ENCODE measurements at regions not wholly inside any gene's neighbourhood (a gene's known extent, or its start where the extent isn't known, plus 50 kb on each side); places are given as distances from the start of the nearest gene placed in this dataset.

GRCh38 chr7:69318794-69319193, 279.5 kb upstream of the AUTS2 start (continued):
- no peak for TF ChIP-seq ZNF462 (CRISPR knock-in tag; IDR thresholded peaks at IDR 0.05)
- TF ChIP-seq ZNF331 (CRISPR knock-in tag; IDR thresholded peaks at IDR 0.05; ENCODE audit: low read depth), result no peak
- no peak for TF ChIP-seq CREB1 (CRISPR knock-in tag; IDR thresholded peaks at IDR 0.05; ENCODE audit: low read depth)
- no peak for TF ChIP-seq ZNF114 (CRISPR knock-in tag; IDR thresholded peaks at IDR 0.05)
- TF ChIP-seq POLR2AphosphoS5 (IDR thresholded peaks at IDR 0.05; ENCODE audit: low read depth), result no peak

DNA sequence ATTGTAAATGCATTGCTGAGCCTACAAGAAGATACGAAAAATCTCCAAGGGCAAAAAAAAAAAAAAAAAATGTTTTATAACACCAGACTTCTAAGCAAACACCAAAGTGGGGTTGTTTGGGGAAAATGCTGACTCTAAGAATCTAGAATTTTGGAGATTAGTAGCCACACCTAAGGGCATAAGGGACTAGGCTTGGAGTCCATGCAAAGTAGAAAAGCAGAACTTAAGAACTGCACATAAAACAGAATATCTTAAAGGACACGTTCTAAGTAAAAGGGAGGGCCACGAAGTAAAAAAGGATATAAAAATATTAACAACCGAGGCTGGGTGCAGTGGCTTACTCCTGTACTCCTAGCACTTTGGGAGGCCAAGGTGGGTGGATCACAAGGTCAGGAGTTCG, 269.8 kb upstream of the AUTS2 start:
- no peaks in the 10 kb centered on the region for H4K20me1 ChIP-seq (replicated peaks; ENCODE audit: insufficient read depth)
- no peak overlapping the region for H3K4me3 Mint-ChIP-seq
- no peak overlapping the region for H3K4me2 ChIP-seq
- ATAC-seq (no peak), DNase-seq (ENCODE audit: low spot score) (no peak)
- H3K4me1 Mint-ChIP-seq, result no peaks in the 10 kb centered on the region
- no peaks in the 10 kb centered on the region for H3K4me1 ChIP-seq (ENCODE audit: insufficient read depth)
- H3K9me2 ChIP-seq (ENCODE audit: insufficient read depth), result no peaks in the 10 kb centered on the region
- no peaks in the 10 kb centered on the region for H3K79me2 ChIP-seq (replicated peaks; ENCODE audit: insufficient read depth)
- H3K27ac ChIP-seq (ENCODE audit: low read depth), result no peak overlapping the region
- no peaks in the 10 kb centered on the region for H3K36me3 ChIP-seq (ENCODE audit: insufficient read depth)
- peaks cover 3% of the 10 kb centered on the region for H3K27me3 Mint-ChIP-seq (ENCODE audit: insufficient read depth, low read depth, poor library complexity)
- no peaks in the 10 kb centered on the region for H3K27me3 ChIP-seq (ENCODE audit: insufficient read depth)
- no peaks in the 10 kb centered on the region for H3F3A ChIP-seq (replicated peaks; ENCODE audit: low read depth)
- H3K9me3 Mint-ChIP-seq, result peaks cover 69% of the 10 kb centered on the region
- no peak overlapping the region for H2AFZ ChIP-seq
- H3K36me3 Mint-ChIP-seq (ENCODE audit: low read depth), result peaks cover 14% of the 10 kb centered on the region; the same call in 2 of the 3 replicates
- H3K27ac Mint-ChIP-seq, result no peak overlapping the region
- H3K4me3 ChIP-seq, result no peak overlapping the region
- TF ChIP-seq EZH2phosphoT487 (IDR thresholded peaks at IDR 0.05; ENCODE audit: unreplicated experiment), result no peak
- no peak for TF ChIP-seq ETS1 (IDR thresholded peaks at IDR 0.05)
- no peak for TF ChIP-seq CREB1 (CRISPR knock-in tag; IDR thresholded peaks at IDR 0.05; ENCODE audit: low read depth)
- TF ChIP-seq NANOG (IDR thresholded peaks at IDR 0.05; ENCODE audit: borderline replicate concordance), result no peak
- TF ChIP-seq EZH2 (IDR thresholded peaks at IDR 0.05; ENCODE audit: low read depth, unreplicated experiment), result no peak
- TF ChIP-seq REST (IDR thresholded peaks at IDR 0.05; ENCODE audit: unreplicated experiment), result no peak
- no peak for TF ChIP-seq JUNB (IDR thresholded peaks at IDR 0.05; ENCODE audit: unreplicated experiment)
